ENCODE measurements at regions not wholly inside any gene's neighbourhood (a gene's known extent, or its start where the extent isn't known, plus 50 kb on each side); places are given as distances from the start of the nearest gene placed in this dataset.

DNA sequence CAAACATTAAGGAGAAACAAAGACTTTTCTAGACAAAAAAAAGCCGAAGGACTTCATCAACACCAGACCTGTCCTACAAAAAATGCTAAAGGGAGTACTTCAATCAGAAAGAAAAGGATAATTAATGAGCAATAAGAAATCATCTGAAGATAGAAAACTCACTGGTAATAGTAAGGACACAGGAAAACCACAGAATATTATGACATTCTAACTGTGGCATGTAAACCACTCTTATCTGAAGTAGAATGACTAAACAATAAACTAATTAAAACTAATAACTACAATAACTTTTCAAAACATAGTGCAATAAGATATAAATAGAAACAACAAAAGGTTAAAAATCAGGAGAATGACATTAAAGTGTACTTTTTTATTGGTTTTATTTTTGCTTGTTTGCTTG, 584.5 kb upstream of the CCDC54 start:
- no peaks in the 10 kb centered on the region for H3K9me2 ChIP-seq (replicated peaks; ENCODE audit: low read depth, low read length)
- H3K79me2 ChIP-seq (ENCODE audit: insufficient read depth, low read length): no peaks in the 10 kb centered on the region
- H2AFZ ChIP-seq (ENCODE audit: low read length): no peak overlapping the region
- H3K9ac ChIP-seq (ENCODE audit: low read depth, low read length, poor library complexity, severe bottlenecking): no peak overlapping the region
- no peaks in the 10 kb centered on the region for H3F3A ChIP-seq (ENCODE audit: low read depth)
- H3K4me1 ChIP-seq (ENCODE audit: insufficient read depth, low read length, poor library complexity, severe bottlenecking): peaks cover 24% of the 10 kb centered on the region
- no peak for TF ChIP-seq EZH2phosphoT487 (IDR thresholded peaks at IDR 0.05; ENCODE audit: borderline replicate concordance)
- TF ChIP-seq CTCF (conservative IDR thresholded peaks at IDR 0.05; ENCODE audit: low read length): no peak
- H4K20me1 ChIP-seq (ENCODE audit: insufficient read depth, low read length, poor library complexity, severe bottlenecking): no peaks in the 10 kb centered on the region
- no peaks in the 10 kb centered on the region for H3K36me3 ChIP-seq (ENCODE audit: insufficient read depth, low read length)
- H3K4me2 ChIP-seq (ENCODE audit: low read depth, low read length, poor library complexity, severe bottlenecking): no peak overlapping the region
- no peak overlapping the region for H3K4me3 ChIP-seq (ENCODE audit: low read length, poor library complexity, severe bottlenecking)
- H3K9me3 ChIP-seq (ENCODE audit: insufficient read depth, low read depth, low read length): 0 out of 2 replicates have a peak, but pooled peaks cover 18% of the 10 kb centered on the region
- H3K27me3 ChIP-seq (ENCODE audit: insufficient read depth, low read length, poor library complexity, severe bottlenecking): no peaks in the 10 kb centered on the region

- Histone ChIP-seq H3K9me2 (replicated peaks; ENCODE audit: low read depth, low read length) (no peaks in the 10 kb centered on the region), H3K4me1 (ENCODE audit: insufficient read depth, low read length, poor library complexity, severe bottlenecking) (peaks cover 18% of the 10 kb centered on the region), H3K4me3 (ENCODE audit: low read length, poor library complexity, severe bottlenecking) (no peak overlapping the region), H3K27me3 (ENCODE audit: insufficient read depth, low read length, poor library complexity, severe bottlenecking) (no peaks in the 10 kb centered on the region), H4K20me1 (ENCODE audit: insufficient read depth, low read length, poor library complexity, severe bottlenecking) (no peaks in the 10 kb centered on the region), H3K9ac (ENCODE audit: low read depth, low read length, poor library complexity, severe bottlenecking) (no peak overlapping the region), H2AFZ (ENCODE audit: low read length) (no peak overlapping the region), H3K9me3 (ENCODE audit: insufficient read depth, low read depth, low read length) (0 out of 2 replicates have a peak, but pooled peaks cover 18% of the 10 kb centered on the region), H3F3A (ENCODE audit: low read depth) (no peaks in the 10 kb centered on the region), H3K36me3 (ENCODE audit: insufficient read depth, low read length) (no peaks in the 10 kb centered on the region), H3K79me2 (ENCODE audit: insufficient read depth, low read length) (no peaks in the 10 kb centered on the region), H3K4me2 (ENCODE audit: low read depth, low read length, poor library complexity, severe bottlenecking) (no peak overlapping the region)
- TF ChIP-seq CTCF (conservative IDR thresholded peaks at IDR 0.05; ENCODE audit: low read length) (no peak), EZH2phosphoT487 (IDR thresholded peaks at IDR 0.05; ENCODE audit: borderline replicate concordance) (no peak)
Measured at GRCh38 chr3:106794442-106794841, 582.8 kb upstream of the CCDC54 start.

GRCh38 chr3:106795553-106795952, 581.7 kb upstream of the CCDC54 start:
- TF ChIP-seq CTCF (conservative IDR thresholded peaks at IDR 0.05; ENCODE audit: low read length): no peak
- no peak for TF ChIP-seq EZH2phosphoT487 (IDR thresholded peaks at IDR 0.05; ENCODE audit: borderline replicate concordance)
- no peak overlapping the region for H3K4me2 ChIP-seq (ENCODE audit: low read depth, low read length, poor library complexity, severe bottlenecking)
- no peaks in the 10 kb centered on the region for H3K79me2 ChIP-seq (ENCODE audit: insufficient read depth, low read length)
- H3K9ac ChIP-seq (ENCODE audit: low read depth, low read length, poor library complexity, severe bottlenecking): no peak overlapping the region
- H3K9me3 ChIP-seq (ENCODE audit: insufficient read depth, low read depth, low read length): 0 out of 2 replicates have a peak, but pooled peaks cover 18% of the 10 kb centered on the region
- H3K36me3 ChIP-seq (ENCODE audit: insufficient read depth, low read length): no peaks in the 10 kb centered on the region
- H3K9me2 ChIP-seq (replicated peaks; ENCODE audit: low read depth, low read length): no peaks in the 10 kb centered on the region
- peaks cover 11% of the 10 kb centered on the region for H3K4me1 ChIP-seq (ENCODE audit: insufficient read depth, low read length, poor library complexity, severe bottlenecking)
- H3K27me3 ChIP-seq (ENCODE audit: insufficient read depth, low read length, poor library complexity, severe bottlenecking): no peaks in the 10 kb centered on the region
- no peaks in the 10 kb centered on the region for H3F3A ChIP-seq (ENCODE audit: low read depth)
- no peak overlapping the region; the same call in 1 of the 2 replicates for H2AFZ ChIP-seq (ENCODE audit: low read length)
- H4K20me1 ChIP-seq (ENCODE audit: insufficient read depth, low read length, poor library complexity, severe bottlenecking): no peaks in the 10 kb centered on the region
- no peak overlapping the region for H3K4me3 ChIP-seq (ENCODE audit: low read length, poor library complexity, severe bottlenecking)
